HepG2 (cell line): ENCODE measurements at regions not wholly inside any gene's neighbourhood (a gene's known extent, or its start where the extent isn't known, plus 50 kb on each side); places are given as distances from the start of the nearest gene placed in this dataset.

ENCODE experiments used
- ARNTL ChIP-seq: sonication (generic); formaldehyde crosslinking; IDR thresholded peaks from 2 replicates; pipeline ENCODE4 v1.4.0; 2020; ENCODE audit warnings: mild to moderate bottlenecking, missing genetic modification reagents
- DNMT1 ChIP-seq: sonication (generic); formaldehyde crosslinking; IDR thresholded peaks from 2 replicates; pipeline ENCODE4 v1.5.1; 2020; ENCODE audit warnings: mild to moderate bottlenecking, missing genetic modification reagents
- GABPB1 ChIP-seq: IDR thresholded peaks from 2 replicates; pipeline ENCODE4 v1.6.1; 2016; ENCODE audit warnings: mild to moderate bottlenecking, missing genetic modification reagents, moderate library complexity, missing compliant biosample characterization
- ISX ChIP-seq: sonication (generic); formaldehyde crosslinking; conservative IDR thresholded peaks from 2 replicates; pipeline ENCODE4 v1.5.0; 2020; ENCODE audit warnings: missing genetic modification reagents
- NFIC ChIP-seq: IDR thresholded peaks from 2 replicates; pipeline ENCODE4 v1.6.1; 2012; ENCODE audit warnings: mild to moderate bottlenecking, low read length, inconsistent platforms
- SOX6 ChIP-seq, 2 experiments: fragments of 450-650 bp in 1 of 2; sonication (generic) in 1 of 2; formaldehyde crosslinking in 1 of 2; IDR thresholded peaks; 2 replicates each; pipeline versions ENCODE4 v1.4.0 to v1.6.1; 2017 to 2020; ENCODE audit warnings: antibody characterized with exemption in 1 of 2, mild to moderate bottlenecking in 1 of 2, missing genetic modification reagents in 1 of 2
- TMF1 ChIP-seq: sonication (generic); formaldehyde crosslinking; IDR thresholded peaks from 2 replicates; pipeline ENCODE4 v1.8.1; 2022; ENCODE audit warnings: low read depth, missing genetic modification reagents
- WIZ ChIP-seq: sonication (generic); formaldehyde crosslinking; IDR thresholded peaks from 2 replicates; pipeline ENCODE4 v1.5.1; 2020; ENCODE audit warnings: mild to moderate bottlenecking, missing genetic modification reagents
- ZFY ChIP-seq: sonication (generic); formaldehyde crosslinking; IDR thresholded peaks from 2 replicates; pipeline ENCODE4 v1.4.0; 2020; ENCODE audit warnings: missing genetic modification reagents
- ZNF547 ChIP-seq: sonication (generic); formaldehyde crosslinking; IDR thresholded peaks from 2 replicates; pipeline ENCODE4 v1.5.1; 2020; ENCODE audit warnings: mild to moderate bottlenecking, missing genetic modification reagents
- ZNF644 ChIP-seq: IDR thresholded peaks from 2 replicates; pipeline ENCODE4 v1.6.1; 2016; ENCODE audit warnings: low read depth
- ZNF772 ChIP-seq: sonication (generic); formaldehyde crosslinking; IDR thresholded peaks from 2 replicates; pipeline ENCODE4 v1.5.0; 2020; ENCODE audit warnings: mild to moderate bottlenecking, missing genetic modification reagents
- ZNF788 ChIP-seq: sonication (generic); formaldehyde crosslinking; IDR thresholded peaks from 2 replicates; pipeline ENCODE4 v1.5.0; 2020; ENCODE audit warnings: mild to moderate bottlenecking, missing genetic modification reagents, borderline replicate concordance
- TF ChIP-seq, protein P1 (sequence below): sonication (generic); formaldehyde crosslinking; IDR thresholded peaks from 2 replicates; pipeline ENCODE4 v1.8.0; 2022; ENCODE audit warnings: missing genetic modification reagents, mild to moderate bottlenecking, inconsistent platforms, borderline replicate concordance
- TF ChIP-seq, protein P2 (sequence below): IDR thresholded peaks from 2 replicates; pipeline ENCODE4 v1.4.0; 2020; ENCODE audit warnings: mild to moderate bottlenecking, missing genetic modification reagents
- TF ChIP-seq, protein P3 (sequence below): fragments of 450-650 bp; IDR thresholded peaks from 2 replicates; pipeline ENCODE4 v1.6.1; 2017; ENCODE audit warnings: mild to moderate bottlenecking
- TF ChIP-seq, protein P4 (sequence below): sonication (generic); formaldehyde crosslinking; IDR thresholded peaks from 2 replicates; pipeline ENCODE4 v1.4.0; 2020; ENCODE audit warnings: missing genetic modification reagents, borderline replicate concordance

DNA sequence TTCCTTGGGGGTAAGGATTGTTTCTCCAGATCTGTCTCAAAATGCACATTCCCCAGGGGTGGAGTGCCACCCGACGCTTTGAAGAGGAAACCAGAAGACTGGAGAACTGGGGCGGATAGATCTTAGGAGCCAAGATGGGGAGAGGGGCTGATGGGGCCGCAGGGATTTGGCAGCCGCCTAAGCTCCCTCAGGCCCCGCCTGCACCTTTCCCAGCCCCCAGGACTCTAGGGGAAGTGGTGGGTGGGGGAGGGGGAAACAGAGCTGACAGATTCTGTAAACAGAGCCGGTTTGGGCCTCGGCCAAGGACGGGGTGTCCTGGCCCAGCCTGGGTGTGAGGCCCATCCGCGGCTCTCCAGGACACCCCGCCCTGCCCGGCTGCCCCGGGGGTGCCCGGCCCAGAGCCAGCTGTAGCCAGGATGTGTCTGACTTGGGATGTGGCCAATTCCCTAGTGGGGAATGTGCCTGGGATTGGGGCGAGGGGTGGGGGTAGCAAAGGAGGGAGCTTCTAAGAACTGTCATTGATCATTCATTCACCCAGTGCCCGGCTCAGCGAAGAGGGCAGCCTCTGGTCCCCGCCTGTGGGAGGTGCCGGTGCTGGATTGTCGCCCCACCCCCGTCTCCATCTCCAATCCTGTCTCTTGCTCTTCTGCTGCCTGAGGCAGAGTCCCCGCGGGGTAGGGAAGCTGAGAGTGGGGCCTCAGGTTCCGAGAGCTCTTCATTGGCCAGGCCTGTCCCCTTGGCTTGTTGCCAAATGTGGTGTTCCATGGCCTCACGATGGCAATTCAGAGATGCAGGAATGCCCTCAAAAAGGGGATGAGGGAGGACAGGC lies 54.8 kb upstream of the CDKN2AIPNL start (continued):
- TF ChIP-seq SOX6 (IDR thresholded peaks at IDR 0.05) (no peak), SOX6 (CRISPR knock-in tag; IDR thresholded peaks at IDR 0.05) (peak; percentile 26; the same call in 1 of the 2 replicates), GABPB1 (CRISPR knock-in tag) (peak; percentile 41; the same call in 1 of the 2 replicates), ZFY (CRISPR knock-in tag) (peak; percentile 40), ZNF772 (CRISPR knock-in tag) (0 out of 2 replicates have a peak, but pooled peaks have one; percentile 15), ARNTL (CRISPR knock-in tag) (peak; percentile 43; the same call in 1 of the 2 replicates), DNMT1 (CRISPR knock-in tag) (no peak), ISX (CRISPR knock-in tag) (no peak), TMF1 (CRISPR knock-in tag) (0 out of 2 replicates have a peak, but pooled peaks have one; percentile 42), ZNF644 (CRISPR knock-in tag) (0 out of 2 replicates have a peak, but pooled peaks have one; percentile 25), WIZ (CRISPR knock-in tag) (no peak), ZNF547 (CRISPR knock-in tag) (no peak), NFIC (peak; percentile 55; the same call in 1 of the 2 replicates), ZNF788 (0 out of 2 replicates have a peak, but pooled peaks have one; percentile 10)
- TF ChIP-seq, protein P1, sequence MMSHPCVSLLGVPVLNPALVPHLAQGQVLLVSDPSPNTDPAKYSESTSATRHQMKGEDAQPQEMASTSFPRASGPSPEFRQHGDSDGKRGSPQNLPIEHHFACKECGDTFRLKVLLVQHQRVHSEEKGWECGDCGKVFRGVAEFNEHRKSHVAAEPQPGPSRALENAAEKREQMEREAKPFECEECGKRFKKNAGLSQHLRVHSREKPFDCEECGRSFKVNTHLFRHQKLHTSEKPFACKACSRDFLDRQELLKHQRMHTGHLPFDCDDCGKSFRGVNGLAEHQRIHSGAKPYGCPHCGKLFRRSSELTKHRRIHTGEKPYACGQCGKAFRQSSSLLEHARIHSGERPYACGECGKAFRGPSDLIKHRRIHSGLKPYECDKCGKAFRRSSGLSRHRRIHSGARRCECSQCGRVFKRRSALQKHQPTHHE = peak; percentile 44; the same call in 1 of the 2 replicates
- TF ChIP-seq, protein P2, sequence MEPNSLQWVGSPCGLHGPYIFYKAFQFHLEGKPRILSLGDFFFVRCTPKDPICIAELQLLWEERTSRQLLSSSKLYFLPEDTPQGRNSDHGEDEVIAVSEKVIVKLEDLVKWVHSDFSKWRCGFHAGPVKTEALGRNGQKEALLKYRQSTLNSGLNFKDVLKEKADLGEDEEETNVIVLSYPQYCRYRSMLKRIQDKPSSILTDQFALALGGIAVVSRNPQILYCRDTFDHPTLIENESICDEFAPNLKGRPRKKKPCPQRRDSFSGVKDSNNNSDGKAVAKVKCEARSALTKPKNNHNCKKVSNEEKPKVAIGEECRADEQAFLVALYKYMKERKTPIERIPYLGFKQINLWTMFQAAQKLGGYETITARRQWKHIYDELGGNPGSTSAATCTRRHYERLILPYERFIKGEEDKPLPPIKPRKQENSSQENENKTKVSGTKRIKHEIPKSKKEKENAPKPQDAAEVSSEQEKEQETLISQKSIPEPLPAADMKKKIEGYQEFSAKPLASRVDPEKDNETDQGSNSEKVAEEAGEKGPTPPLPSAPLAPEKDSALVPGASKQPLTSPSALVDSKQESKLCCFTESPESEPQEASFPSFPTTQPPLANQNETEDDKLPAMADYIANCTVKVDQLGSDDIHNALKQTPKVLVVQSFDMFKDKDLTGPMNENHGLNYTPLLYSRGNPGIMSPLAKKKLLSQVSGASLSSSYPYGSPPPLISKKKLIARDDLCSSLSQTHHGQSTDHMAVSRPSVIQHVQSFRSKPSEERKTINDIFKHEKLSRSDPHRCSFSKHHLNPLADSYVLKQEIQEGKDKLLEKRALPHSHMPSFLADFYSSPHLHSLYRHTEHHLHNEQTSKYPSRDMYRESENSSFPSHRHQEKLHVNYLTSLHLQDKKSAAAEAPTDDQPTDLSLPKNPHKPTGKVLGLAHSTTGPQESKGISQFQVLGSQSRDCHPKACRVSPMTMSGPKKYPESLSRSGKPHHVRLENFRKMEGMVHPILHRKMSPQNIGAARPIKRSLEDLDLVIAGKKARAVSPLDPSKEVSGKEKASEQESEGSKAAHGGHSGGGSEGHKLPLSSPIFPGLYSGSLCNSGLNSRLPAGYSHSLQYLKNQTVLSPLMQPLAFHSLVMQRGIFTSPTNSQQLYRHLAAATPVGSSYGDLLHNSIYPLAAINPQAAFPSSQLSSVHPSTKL (CRISPR knock-in tag) = peak; percentile 4; the same call in 1 of the 2 replicates
- TF ChIP-seq, protein P3, sequence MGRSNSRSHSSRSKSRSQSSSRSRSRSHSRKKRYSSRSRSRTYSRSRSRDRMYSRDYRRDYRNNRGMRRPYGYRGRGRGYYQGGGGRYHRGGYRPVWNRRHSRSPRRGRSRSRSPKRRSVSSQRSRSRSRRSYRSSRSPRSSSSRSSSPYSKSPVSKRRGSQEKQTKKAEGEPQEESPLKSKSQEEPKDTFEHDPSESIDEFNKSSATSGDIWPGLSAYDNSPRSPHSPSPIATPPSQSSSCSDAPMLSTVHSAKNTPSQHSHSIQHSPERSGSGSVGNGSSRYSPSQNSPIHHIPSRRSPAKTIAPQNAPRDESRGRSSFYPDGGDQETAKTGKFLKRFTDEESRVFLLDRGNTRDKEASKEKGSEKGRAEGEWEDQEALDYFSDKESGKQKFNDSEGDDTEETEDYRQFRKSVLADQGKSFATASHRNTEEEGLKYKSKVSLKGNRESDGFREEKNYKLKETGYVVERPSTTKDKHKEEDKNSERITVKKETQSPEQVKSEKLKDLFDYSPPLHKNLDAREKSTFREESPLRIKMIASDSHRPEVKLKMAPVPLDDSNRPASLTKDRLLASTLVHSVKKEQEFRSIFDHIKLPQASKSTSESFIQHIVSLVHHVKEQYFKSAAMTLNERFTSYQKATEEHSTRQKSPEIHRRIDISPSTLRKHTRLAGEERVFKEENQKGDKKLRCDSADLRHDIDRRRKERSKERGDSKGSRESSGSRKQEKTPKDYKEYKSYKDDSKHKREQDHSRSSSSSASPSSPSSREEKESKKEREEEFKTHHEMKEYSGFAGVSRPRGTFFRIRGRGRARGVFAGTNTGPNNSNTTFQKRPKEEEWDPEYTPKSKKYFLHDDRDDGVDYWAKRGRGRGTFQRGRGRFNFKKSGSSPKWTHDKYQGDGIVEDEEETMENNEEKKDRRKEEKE = no peak
- TF ChIP-seq, protein P4, sequence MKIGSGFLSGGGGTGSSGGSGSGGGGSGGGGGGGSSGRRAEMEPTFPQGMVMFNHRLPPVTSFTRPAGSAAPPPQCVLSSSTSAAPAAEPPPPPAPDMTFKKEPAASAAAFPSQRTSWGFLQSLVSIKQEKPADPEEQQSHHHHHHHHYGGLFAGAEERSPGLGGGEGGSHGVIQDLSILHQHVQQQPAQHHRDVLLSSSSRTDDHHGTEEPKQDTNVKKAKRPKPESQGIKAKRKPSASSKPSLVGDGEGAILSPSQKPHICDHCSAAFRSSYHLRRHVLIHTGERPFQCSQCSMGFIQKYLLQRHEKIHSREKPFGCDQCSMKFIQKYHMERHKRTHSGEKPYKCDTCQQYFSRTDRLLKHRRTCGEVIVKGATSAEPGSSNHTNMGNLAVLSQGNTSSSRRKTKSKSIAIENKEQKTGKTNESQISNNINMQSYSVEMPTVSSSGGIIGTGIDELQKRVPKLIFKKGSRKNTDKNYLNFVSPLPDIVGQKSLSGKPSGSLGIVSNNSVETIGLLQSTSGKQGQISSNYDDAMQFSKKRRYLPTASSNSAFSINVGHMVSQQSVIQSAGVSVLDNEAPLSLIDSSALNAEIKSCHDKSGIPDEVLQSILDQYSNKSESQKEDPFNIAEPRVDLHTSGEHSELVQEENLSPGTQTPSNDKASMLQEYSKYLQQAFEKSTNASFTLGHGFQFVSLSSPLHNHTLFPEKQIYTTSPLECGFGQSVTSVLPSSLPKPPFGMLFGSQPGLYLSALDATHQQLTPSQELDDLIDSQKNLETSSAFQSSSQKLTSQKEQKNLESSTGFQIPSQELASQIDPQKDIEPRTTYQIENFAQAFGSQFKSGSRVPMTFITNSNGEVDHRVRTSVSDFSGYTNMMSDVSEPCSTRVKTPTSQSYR = peak; percentile 94
